ENCODE measurements at regions not wholly inside any gene's neighbourhood (a gene's known extent, or its start where the extent isn't known, plus 50 kb on each side); places are given as distances from the start of the nearest gene placed in this dataset.

GRCh38 chr3:27840807-27841594 is 118.9 kb upstream of the EOMES start:
- Histone ChIP-seq H2AK5ac (ENCODE audit: low read length, severe bottlenecking) (no peak overlapping the region), H3K4me2 (ENCODE audit: low read length, poor library complexity, severe bottlenecking) (no peak overlapping the region), H3K36me3 (ENCODE audit: control insufficient read depth in 1 of 2, insufficient read depth in 2 of 2, low read depth in 1 of 2, low read length in 2 of 2) (no peaks in the 10 kb centered on the region), H3K4me3 (ENCODE audit: insufficient read depth in 1 of 2, low read depth in 1 of 2, low read length in 2 of 2) (no peak overlapping the region), H2BK5ac (ENCODE audit: low read depth, low read length, poor library complexity, severe bottlenecking) (no peak overlapping the region), H4K8ac (ENCODE audit: low read length) (no peak overlapping the region), H3K14ac (ENCODE audit: low read length in 2 of 2) (no peak overlapping the region), H2BK12ac (ENCODE audit: low read length in 2 of 2) (no peak overlapping the region), H3K79me1 (replicated peaks; ENCODE audit: low read length, poor library complexity, severe bottlenecking) (no peaks in the 10 kb centered on the region), H3K27ac (ENCODE audit: low read length, poor library complexity, severe bottlenecking) (no peak overlapping the region), H3K27me3 (ENCODE audit: control insufficient read depth in 1 of 2, insufficient read depth in 1 of 2, low read length in 2 of 2) (no peaks in the 10 kb centered on the region), H3K18ac (ENCODE audit: low read depth in 1 of 2, low read length in 2 of 2) (no peak overlapping the region), H2BK120ac (ENCODE audit: low read depth, low read length) (no peak overlapping the region), H3K9me3 (ENCODE audit: control insufficient read depth, low read length) (no peaks in the 10 kb centered on the region), H4K91ac (ENCODE audit: low read length) (no peak overlapping the region), H3K4ac (ENCODE audit: low read depth in 1 of 2, low read length in 2 of 2) (no peak overlapping the region), H3K4me1 (ENCODE audit: control insufficient read depth, insufficient read depth, low read depth, low read length) (no peaks in the 10 kb centered on the region), H2AFZ (ENCODE audit: low read depth, low read length) (no peak overlapping the region), H3K9ac (ENCODE audit: low read length) (no peak overlapping the region), H2BK15ac (ENCODE audit: low read depth, poor library complexity, severe bottlenecking) (no peak overlapping the region), H3K23ac (ENCODE audit: low read length in 2 of 2) (no peak overlapping the region)
- WGBS = no CpG with 5 or more reads among the region's 2 CpGs
- no peak for DNase-seq

DNA sequence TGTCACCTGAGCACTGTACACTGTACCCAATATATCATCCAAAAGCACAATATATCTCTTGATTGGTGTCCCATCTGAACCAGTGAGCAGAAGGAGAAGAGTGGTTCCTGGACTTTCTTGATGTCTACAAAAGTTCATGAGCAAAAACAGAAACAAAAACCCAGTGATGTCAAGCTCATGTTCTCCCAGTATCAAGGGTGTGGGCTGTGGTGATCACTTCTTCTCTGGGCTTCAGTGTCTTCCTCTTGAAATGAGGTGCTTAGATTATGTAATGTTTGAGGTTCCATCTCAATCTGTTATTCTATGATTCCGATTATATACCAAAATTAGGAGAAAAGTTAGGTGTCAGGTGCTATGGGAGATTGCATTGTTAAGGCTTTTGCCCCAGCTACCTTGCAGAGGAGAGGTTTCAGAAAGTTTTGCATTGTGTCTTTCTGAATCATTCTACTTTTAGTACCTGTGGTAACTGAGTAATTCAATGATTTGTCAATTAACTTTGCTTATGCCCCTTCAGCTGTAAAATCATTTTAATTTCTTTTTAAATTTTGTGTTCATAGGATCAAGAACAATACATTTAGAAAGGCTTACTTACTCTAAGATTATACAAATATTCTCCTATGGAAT is 122.0 kb upstream of the EOMES start:
- H3K9me3 ChIP-seq (ENCODE audit: control insufficient read depth, low read length) = no peaks in the 10 kb centered on the region
- no peaks in the 10 kb centered on the region for H3K27me3 ChIP-seq (ENCODE audit: control insufficient read depth in 1 of 2, insufficient read depth in 1 of 2, low read length in 2 of 2)
- H2AK5ac ChIP-seq (ENCODE audit: low read length, severe bottlenecking) = no peak overlapping the region
- no peak overlapping the region for H2BK120ac ChIP-seq (ENCODE audit: low read depth, low read length)
- H3K4ac ChIP-seq (ENCODE audit: low read depth in 1 of 2, low read length in 2 of 2) = no peak overlapping the region
- WGBS = 86% methylated on average over 1 of the region's 1 CpG
- no peak overlapping the region for H3K23ac ChIP-seq (ENCODE audit: low read length in 2 of 2)
- no peak overlapping the region for H4K91ac ChIP-seq (ENCODE audit: low read length)
- H3K4me3 ChIP-seq (ENCODE audit: insufficient read depth in 1 of 2, low read depth in 1 of 2, low read length in 2 of 2) = no peak overlapping the region
- no peak overlapping the region for H3K27ac ChIP-seq (ENCODE audit: low read length, poor library complexity, severe bottlenecking)
- H3K4me1 ChIP-seq (ENCODE audit: control insufficient read depth, insufficient read depth, low read depth, low read length) = no peaks in the 10 kb centered on the region
- no peaks in the 10 kb centered on the region for H3K79me1 ChIP-seq (replicated peaks; ENCODE audit: low read length, poor library complexity, severe bottlenecking)
- H3K36me3 ChIP-seq (ENCODE audit: control insufficient read depth in 1 of 2, insufficient read depth in 2 of 2, low read depth in 1 of 2, low read length in 2 of 2) = no peaks in the 10 kb centered on the region
- no peak overlapping the region for H2BK15ac ChIP-seq (ENCODE audit: low read depth, poor library complexity, severe bottlenecking)
- no peak overlapping the region for H2BK5ac ChIP-seq (ENCODE audit: low read depth, low read length, poor library complexity, severe bottlenecking)
- no peak overlapping the region for H3K18ac ChIP-seq (ENCODE audit: low read depth in 1 of 2, low read length in 2 of 2)
- no peak overlapping the region for H3K14ac ChIP-seq (ENCODE audit: low read length in 2 of 2)
- no peak overlapping the region for H2BK12ac ChIP-seq (ENCODE audit: low read length in 2 of 2)
- no peak overlapping the region for H2AFZ ChIP-seq (ENCODE audit: low read depth, low read length)
- H4K8ac ChIP-seq (ENCODE audit: low read length) = no peak overlapping the region
- H3K4me2 ChIP-seq (ENCODE audit: low read length, poor library complexity, severe bottlenecking) = no peak overlapping the region
- H3K9ac ChIP-seq (ENCODE audit: low read length) = no peak overlapping the region
- no peak for DNase-seq

DNA sequence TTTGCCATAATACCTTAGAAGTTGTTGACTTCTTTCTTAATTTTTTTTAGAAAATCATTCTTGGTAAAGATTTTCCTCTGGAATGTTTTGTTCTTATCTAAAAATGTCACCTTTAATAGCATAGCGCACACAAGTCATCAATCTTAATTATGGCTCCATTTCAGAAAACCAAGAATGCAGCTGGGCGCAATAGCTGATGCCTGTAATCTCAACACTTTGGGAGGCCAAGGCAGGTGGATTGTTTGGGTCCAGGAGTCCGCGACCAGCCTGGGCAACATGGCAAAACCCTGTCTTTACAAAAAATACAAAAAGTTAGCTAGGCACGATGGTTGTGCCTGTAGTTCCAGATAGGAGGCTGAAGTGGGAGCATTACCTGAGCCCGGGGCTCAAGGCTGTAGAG is 125.6 kb upstream of the EOMES start:
- Histone ChIP-seq H3K36me3 (ENCODE audit: control insufficient read depth in 1 of 2, insufficient read depth in 2 of 2, low read depth in 1 of 2, low read length in 2 of 2) (no peaks in the 10 kb centered on the region), H3K79me1 (replicated peaks; ENCODE audit: low read length, poor library complexity, severe bottlenecking) (no peaks in the 10 kb centered on the region), H4K91ac (ENCODE audit: low read length) (no peak overlapping the region), H2AFZ (ENCODE audit: low read depth, low read length) (no peak overlapping the region), H2BK12ac (ENCODE audit: low read length in 2 of 2) (no peak overlapping the region), H2BK15ac (ENCODE audit: low read depth, poor library complexity, severe bottlenecking) (no peak overlapping the region), H3K4me2 (ENCODE audit: low read length, poor library complexity, severe bottlenecking) (no peak overlapping the region), H3K23ac (ENCODE audit: low read length in 2 of 2) (no peak overlapping the region), H3K9ac (ENCODE audit: low read length) (no peak overlapping the region), H3K27ac (ENCODE audit: low read length, poor library complexity, severe bottlenecking) (no peak overlapping the region), H3K4me3 (ENCODE audit: insufficient read depth in 1 of 2, low read depth in 1 of 2, low read length in 2 of 2) (no peak overlapping the region), H2BK5ac (ENCODE audit: low read depth, low read length, poor library complexity, severe bottlenecking) (no peak overlapping the region), H3K4me1 (ENCODE audit: control insufficient read depth, insufficient read depth, low read depth, low read length) (no peaks in the 10 kb centered on the region), H4K8ac (ENCODE audit: low read length) (no peak overlapping the region), H3K9me3 (ENCODE audit: control insufficient read depth, low read length) (peaks cover 5% of the 10 kb centered on the region), H3K4ac (ENCODE audit: low read depth in 1 of 2, low read length in 2 of 2) (no peak overlapping the region), H3K27me3 (ENCODE audit: control insufficient read depth in 1 of 2, insufficient read depth in 1 of 2, low read length in 2 of 2) (no peaks in the 10 kb centered on the region), H2BK120ac (ENCODE audit: low read depth, low read length) (no peak overlapping the region), H3K18ac (ENCODE audit: low read depth in 1 of 2, low read length in 2 of 2) (no peak overlapping the region), H2AK5ac (ENCODE audit: low read length, severe bottlenecking) (no peak overlapping the region), H3K14ac (ENCODE audit: low read length in 2 of 2) (no peak overlapping the region)
- no peak for DNase-seq
- WGBS = 59% methylated on average over 4 of the region's 6 CpGs

- H2AK5ac ChIP-seq (ENCODE audit: low read length, severe bottlenecking) = no peak overlapping the region
- H3K23ac ChIP-seq (ENCODE audit: low read length in 2 of 2) = no peak overlapping the region
- no peak overlapping the region for H3K4me3 ChIP-seq (ENCODE audit: insufficient read depth in 1 of 2, low read depth in 1 of 2, low read length in 2 of 2)
- no peak overlapping the region for H2BK120ac ChIP-seq (ENCODE audit: low read depth, low read length)
- no peaks in the 10 kb centered on the region for H3K27me3 ChIP-seq (ENCODE audit: control insufficient read depth in 1 of 2, insufficient read depth in 1 of 2, low read length in 2 of 2)
- WGBS = 79% methylated on average over 1 of the region's 1 CpG
- H3K4ac ChIP-seq (ENCODE audit: low read depth in 1 of 2, low read length in 2 of 2) = no peak overlapping the region
- H3K36me3 ChIP-seq (ENCODE audit: control insufficient read depth in 1 of 2, insufficient read depth in 2 of 2, low read depth in 1 of 2, low read length in 2 of 2) = no peaks in the 10 kb centered on the region
- H3K9ac ChIP-seq (ENCODE audit: low read length) = no peak overlapping the region
- no peak overlapping the region for H3K14ac ChIP-seq (ENCODE audit: low read length in 2 of 2)
- H2BK5ac ChIP-seq (ENCODE audit: low read depth, low read length, poor library complexity, severe bottlenecking) = no peak overlapping the region
- no peak overlapping the region for H2BK12ac ChIP-seq (ENCODE audit: low read length in 2 of 2)
- H2AFZ ChIP-seq (ENCODE audit: low read depth, low read length) = no peak overlapping the region
- DNase-seq = no peak
- no peak overlapping the region for H2BK15ac ChIP-seq (ENCODE audit: low read depth, poor library complexity, severe bottlenecking)
- no peak overlapping the region for H4K8ac ChIP-seq (ENCODE audit: low read length)
- no peak overlapping the region for H3K4me2 ChIP-seq (ENCODE audit: low read length, poor library complexity, severe bottlenecking)
- H3K4me1 ChIP-seq (ENCODE audit: control insufficient read depth, insufficient read depth, low read depth, low read length) = no peaks in the 10 kb centered on the region
- H3K9me3 ChIP-seq (ENCODE audit: control insufficient read depth, low read length) = peaks cover 9% of the 10 kb centered on the region
- H3K27ac ChIP-seq (ENCODE audit: low read length, poor library complexity, severe bottlenecking) = no peak overlapping the region
- H3K79me1 ChIP-seq (replicated peaks; ENCODE audit: low read length, poor library complexity, severe bottlenecking) = no peaks in the 10 kb centered on the region
- H4K91ac ChIP-seq (ENCODE audit: low read length) = no peak overlapping the region
- no peak overlapping the region for H3K18ac ChIP-seq (ENCODE audit: low read depth in 1 of 2, low read length in 2 of 2)
Measured at GRCh38 chr3:27848826-27849225, 126.7 kb upstream of the EOMES start.
